Astrocyte (in vitro differentiated cells and primary cell): ENCODE measurements at regions not wholly inside any gene's neighbourhood (a gene's known extent, or its start where the extent isn't known, plus 50 kb on each side); places are given as distances from the start of the nearest gene placed in this dataset.

Experiments used
- DNase-seq: peaks from one replicate; pipeline ENCODE4 v3.0.0-alpha.2; 2010; ENCODE audit warnings: low read depth
- FAIRE-seq: peaks from 2 replicates; lab custom pipeline; 2011; peaks lifted over from hg19 to GRCh38; lab: Jason Lieb, UNC
- H2AFZ ChIP-seq: 2 replicates; pipeline ENCODE4 v1.6.0; 2012; ENCODE audit warnings: low read depth, low read length, inconsistent platforms
- H3K27ac ChIP-seq: 2 replicates; pipeline ENCODE4 v1.5.1; 2011; ENCODE audit warnings: low read depth, low read length, inconsistent platforms
- H3K27me3 ChIP-seq: 2 replicates; pipeline ENCODE4 v1.6.0; 2011; ENCODE audit warnings: low read length, inconsistent platforms; ENCODE audit not compliant: insufficient read depth
- H3K36me3 ChIP-seq: 2 replicates; pipeline ENCODE4 v1.5.1; 2011; ENCODE audit warnings: low read length, inconsistent platforms; ENCODE audit not compliant: insufficient read depth
- H3K4me1 ChIP-seq: 2 replicates; pipeline ENCODE4 v1.5.1; 2011; ENCODE audit warnings: low read length, inconsistent platforms; ENCODE audit not compliant: insufficient read depth
- H3K4me2 ChIP-seq: 2 replicates; pipeline ENCODE4 v1.6.0; 2012; ENCODE audit warnings: low read length, inconsistent platforms
- H3K4me3 ChIP-seq: 2 replicates; pipeline ENCODE4 v1.5.1; 2011; ENCODE audit warnings: low read depth, mild to moderate bottlenecking, low read length, inconsistent platforms; ENCODE audit not compliant: insufficient read depth
- H3K79me2 ChIP-seq: 2 replicates; pipeline ENCODE4 v1.6.0; 2012; ENCODE audit warnings: mild to moderate bottlenecking, low read length, inconsistent platforms; ENCODE audit not compliant: insufficient read depth
- H3K9ac ChIP-seq: 2 replicates; pipeline ENCODE4 v1.6.0; 2012; ENCODE audit warnings: mild to moderate bottlenecking, low read length, inconsistent platforms
- H3K9me3 ChIP-seq: 2 replicates; pipeline ENCODE4 v1.5.1; 2012; ENCODE audit warnings: low read depth, mild to moderate bottlenecking, low read length, inconsistent platforms; ENCODE audit not compliant: insufficient read depth
- H4K20me1 ChIP-seq: 2 replicates; pipeline ENCODE4 v1.6.0; 2012; ENCODE audit warnings: low read length, inconsistent platforms; ENCODE audit not compliant: insufficient read depth
- H3K27ac Mint-ChIP-seq: one replicate; pipeline ENCODE4 v1.8.0; 2021; ENCODE audit warnings: mild to moderate bottlenecking, mixed read lengths; ENCODE audit not compliant: unreplicated experiment
- H3K27me3 Mint-ChIP-seq: one replicate; pipeline ENCODE4 v1.8.0; 2021; ENCODE audit warnings: low read depth, mixed read lengths; ENCODE audit not compliant: unreplicated experiment
- H3K36me3 Mint-ChIP-seq: one replicate; pipeline ENCODE4 v1.8.0; 2021; ENCODE audit warnings: low read depth, mixed read lengths; ENCODE audit not compliant: unreplicated experiment
- H3K4me1 Mint-ChIP-seq: one replicate; pipeline ENCODE4 v1.8.0; 2021; ENCODE audit warnings: low read depth, mixed read lengths; ENCODE audit not compliant: unreplicated experiment
- H3K4me3 Mint-ChIP-seq: one replicate; pipeline ENCODE4 v1.8.0; 2021; ENCODE audit warnings: mild to moderate bottlenecking, moderate library complexity, mixed read lengths; ENCODE audit not compliant: unreplicated experiment
- H3K9me3 Mint-ChIP-seq: one replicate; pipeline ENCODE4 v1.8.0; 2021; ENCODE audit warnings: mild to moderate bottlenecking, mixed read lengths; ENCODE audit not compliant: unreplicated experiment
- CTCF ChIP-seq: IDR thresholded peaks from 2 replicates; pipeline ENCODE4 v1.5.1; 2011; ENCODE audit warnings: low read depth, mild to moderate bottlenecking, inconsistent platforms, low read length, moderate library complexity; ENCODE audit not compliant: insufficient read depth
- EZH2 ChIP-seq: IDR thresholded peaks from 2 replicates; pipeline ENCODE4 v1.6.1; 2012; ENCODE audit warnings: mild to moderate bottlenecking, low read length, inconsistent platforms; ENCODE audit not compliant: insufficient read depth

- H3K36me3 Mint-ChIP-seq = no peaks in the 10 kb centered on the region
- Histone ChIP-seq H3K9ac (no peak overlapping the region), H3K4me3 (no peak overlapping the region), H3K9me3 (no peaks in the 10 kb centered on the region), H2AFZ (no peak overlapping the region), H3K27ac (no peak overlapping the region), H3K4me1 (no peaks in the 10 kb centered on the region), H4K20me1 (no peaks in the 10 kb centered on the region), H3K4me2 (no peak overlapping the region), H3K79me2 (no peaks in the 10 kb centered on the region), H3K36me3 (no peaks in the 10 kb centered on the region), H3K27me3 (peaks cover 5% of the 10 kb centered on the region)
- H3K4me3 Mint-ChIP-seq = no peak overlapping the region
- TF ChIP-seq CTCF = no peak
- no peak for TF ChIP-seq EZH2
- peaks cover 13% of the 10 kb centered on the region for H3K9me3 Mint-ChIP-seq
- no peaks in the 10 kb centered on the region for H3K4me1 Mint-ChIP-seq
- H3K27ac Mint-ChIP-seq = no peak overlapping the region
- H3K27me3 Mint-ChIP-seq = peaks cover 29% of the 10 kb centered on the region
- DNase-seq = no peak
- FAIRE-seq = no peak
These were observed 357.2 kb upstream of the GATB start for GRCh38 chr4:152117933-152118507.

- Mint-ChIP-seq H3K27ac (no peak overlapping the region), H3K36me3 (no peaks in the 10 kb centered on the region), H3K27me3 (peaks cover 31% of the 10 kb centered on the region), H3K9me3 (peaks cover 14% of the 10 kb centered on the region), H3K4me1 (no peaks in the 10 kb centered on the region), H3K4me3 (no peak overlapping the region)
- H3K27ac ChIP-seq = no peak overlapping the region
- H3K79me2 ChIP-seq = no peaks in the 10 kb centered on the region
- DNase-seq (no peak), FAIRE-seq (no peak)
- H3K27me3 ChIP-seq = peaks cover 5% of the 10 kb centered on the region
- no peaks in the 10 kb centered on the region for H3K9me3 ChIP-seq
- no peak overlapping the region for H3K4me3 ChIP-seq
- H3K36me3 ChIP-seq = no peaks in the 10 kb centered on the region
- no peak for TF ChIP-seq EZH2
- no peak overlapping the region for H2AFZ ChIP-seq
- no peaks in the 10 kb centered on the region for H3K4me1 ChIP-seq
- H4K20me1 ChIP-seq = no peaks in the 10 kb centered on the region
- H3K9ac ChIP-seq = no peak overlapping the region
- H3K4me2 ChIP-seq = no peak overlapping the region
These were observed 356.7 kb upstream of the GATB start for GRCh38 chr4:152117520-152117919.

GRCh38 chr4:152117054-152117453 lies 356.2 kb upstream of the GATB start:
- Mint-ChIP-seq H3K4me3 (no peak overlapping the region), H3K36me3 (no peaks in the 10 kb centered on the region), H3K27ac (no peak overlapping the region), H3K9me3 (peaks cover 14% of the 10 kb centered on the region), H3K27me3 (peaks cover 31% of the 10 kb centered on the region), H3K4me1 (no peaks in the 10 kb centered on the region)
- Histone ChIP-seq H3K4me3 (no peak overlapping the region), H3K27ac (no peak overlapping the region), H4K20me1 (no peaks in the 10 kb centered on the region), H3K9ac (no peak overlapping the region), H2AFZ (no peak overlapping the region), H3K27me3 (peaks cover 5% of the 10 kb centered on the region), H3K36me3 (no peaks in the 10 kb centered on the region), H3K4me1 (no peaks in the 10 kb centered on the region), H3K79me2 (no peaks in the 10 kb centered on the region), H3K4me2 (no peak overlapping the region), H3K9me3 (no peaks in the 10 kb centered on the region)
- DNase-seq (no peak), FAIRE-seq (no peak)
- no peak for TF ChIP-seq EZH2
- no peak for TF ChIP-seq CTCF
